ENCODE measurements at regions not wholly inside any gene's neighbourhood (a gene's known extent, or its start where the extent isn't known, plus 50 kb on each side); places are given as distances from the start of the nearest gene placed in this dataset.

DNA sequence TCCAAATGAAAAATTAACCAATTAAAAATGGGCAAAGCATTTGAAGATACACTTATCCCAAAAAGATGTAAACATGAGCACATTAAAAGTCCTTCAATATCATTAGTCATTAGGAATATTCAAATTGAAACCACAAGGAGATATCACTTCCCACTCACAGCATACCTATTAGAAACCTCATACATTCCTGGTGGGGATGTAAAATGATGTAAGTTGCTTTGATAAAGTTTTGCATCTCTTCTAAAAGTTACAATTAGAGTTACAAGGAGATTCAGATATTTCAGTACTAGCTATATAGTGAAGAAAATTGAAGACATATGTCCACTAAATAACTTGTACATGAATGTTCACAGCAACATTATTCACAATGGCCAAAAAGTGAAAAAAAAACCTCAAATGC is 1109.3 kb upstream of the LCORL start:
- TF ChIP-seq, protein P1, sequence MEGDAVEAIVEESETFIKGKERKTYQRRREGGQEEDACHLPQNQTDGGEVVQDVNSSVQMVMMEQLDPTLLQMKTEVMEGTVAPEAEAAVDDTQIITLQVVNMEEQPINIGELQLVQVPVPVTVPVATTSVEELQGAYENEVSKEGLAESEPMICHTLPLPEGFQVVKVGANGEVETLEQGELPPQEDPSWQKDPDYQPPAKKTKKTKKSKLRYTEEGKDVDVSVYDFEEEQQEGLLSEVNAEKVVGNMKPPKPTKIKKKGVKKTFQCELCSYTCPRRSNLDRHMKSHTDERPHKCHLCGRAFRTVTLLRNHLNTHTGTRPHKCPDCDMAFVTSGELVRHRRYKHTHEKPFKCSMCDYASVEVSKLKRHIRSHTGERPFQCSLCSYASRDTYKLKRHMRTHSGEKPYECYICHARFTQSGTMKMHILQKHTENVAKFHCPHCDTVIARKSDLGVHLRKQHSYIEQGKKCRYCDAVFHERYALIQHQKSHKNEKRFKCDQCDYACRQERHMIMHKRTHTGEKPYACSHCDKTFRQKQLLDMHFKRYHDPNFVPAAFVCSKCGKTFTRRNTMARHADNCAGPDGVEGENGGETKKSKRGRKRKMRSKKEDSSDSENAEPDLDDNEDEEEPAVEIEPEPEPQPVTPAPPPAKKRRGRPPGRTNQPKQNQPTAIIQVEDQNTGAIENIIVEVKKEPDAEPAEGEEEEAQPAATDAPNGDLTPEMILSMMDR (IDR thresholded peaks at IDR 0.05; ENCODE audit: insufficient read depth, low read length) = no peak
- TF ChIP-seq POLR2AphosphoS5 (IDR thresholded peaks at IDR 0.05; ENCODE audit: low read depth) (no peak), GABPA (IDR thresholded peaks at IDR 0.05; ENCODE audit: low read depth) (no peak), SPI1 (IDR thresholded peaks at IDR 0.05; ENCODE audit: borderline replicate concordance, low read depth) (no peak)

Data from HL-60 (cell line).